ENCODE measurements at regions not wholly inside any gene's neighbourhood (a gene's known extent, or its start where the extent isn't known, plus 50 kb on each side); places are given as distances from the start of the nearest gene placed in this dataset.

DNA sequence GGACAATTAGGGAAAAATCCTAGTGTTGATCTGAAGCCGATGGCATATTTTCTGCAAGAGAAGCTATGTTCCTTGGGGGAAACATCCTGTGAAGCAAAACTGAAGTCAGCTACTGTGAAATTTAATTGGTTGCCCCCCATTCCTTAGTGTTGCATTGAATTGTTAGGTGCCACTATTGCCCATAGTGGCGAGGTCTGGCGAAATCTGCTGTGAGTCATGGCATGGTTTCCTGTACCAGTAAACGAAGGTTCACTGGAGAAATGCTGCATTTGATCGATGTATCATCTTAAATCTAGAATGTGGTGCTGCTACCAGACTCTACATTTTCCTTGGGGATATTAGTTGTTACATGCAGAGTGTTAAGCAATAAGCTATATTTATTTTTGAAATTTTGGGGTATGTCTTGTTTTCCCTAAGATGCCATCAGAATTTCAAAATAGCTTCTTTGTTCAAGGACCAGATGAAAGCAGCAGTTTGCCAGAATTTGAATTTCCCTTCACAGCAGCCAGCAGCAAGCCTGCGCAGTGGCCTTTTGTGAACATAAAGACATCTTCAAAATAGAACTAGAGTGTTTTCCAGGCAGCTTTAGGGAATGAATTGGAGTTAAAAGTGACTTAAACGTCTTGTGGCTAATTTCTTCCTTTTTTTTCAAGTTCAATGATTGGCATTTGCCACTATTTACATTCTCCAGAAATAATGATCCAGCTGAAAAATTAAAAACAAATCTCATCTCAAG is 348.6 kb upstream of the COBL start:
- peaks cover 0 to 6% (median 0%) of the 10 kb centered on the region in 3 donors for H3K9me3 Mint-ChIP-seq
- H3K4me1 Mint-ChIP-seq = no peaks in the 10 kb centered on the region
- ChIA-PET CTCF (no interaction called here), POLR2A (no interaction called here)
- no peaks in the 10 kb centered on the region for H3K27me3 ChIP-seq (replicated peaks in 1 of 2; ENCODE audit: control insufficient read depth in 2 of 2, extremely low read depth in 1 of 2, insufficient read depth in 2 of 2, low read length in 1 of 2)
- H3K27ac Mint-ChIP-seq = no peak overlapping the region
- WGBS (ENCODE audit: insufficient coverage) = 91% methylated on average over 3 of the region's 7 CpGs
- no peaks in the 10 kb centered on the region for H3K27me3 Mint-ChIP-seq
- no peaks in the 10 kb centered on the region for H3K36me3 Mint-ChIP-seq
- H3K9me3 ChIP-seq = no peaks in the 10 kb centered on the region
- no peak overlapping the region for H3K4me3 Mint-ChIP-seq
- ATAC-seq (replicated peaks in 1 of 4) (no peak), DNase-seq (no peak)
- no peak overlapping the region for H3K4me3 ChIP-seq (ENCODE audit: control insufficient read depth in 1 of 2, extremely low read depth in 1 of 2, low read length in 1 of 2)
- no peaks in the 10 kb centered on the region for H3K4me1 ChIP-seq (ENCODE audit: control insufficient read depth in 1 of 2, extremely low read depth in 1 of 2, insufficient read depth in 2 of 2, low read length in 2 of 2)
- no peak overlapping the region for H3K27ac ChIP-seq (ENCODE audit: low read length)
- no peaks in the 10 kb centered on the region for H3K36me3 ChIP-seq (ENCODE audit: control insufficient read depth in 2 of 2, extremely low read depth in 1 of 2, insufficient read depth in 1 of 2, low read length in 1 of 2)

DNA sequence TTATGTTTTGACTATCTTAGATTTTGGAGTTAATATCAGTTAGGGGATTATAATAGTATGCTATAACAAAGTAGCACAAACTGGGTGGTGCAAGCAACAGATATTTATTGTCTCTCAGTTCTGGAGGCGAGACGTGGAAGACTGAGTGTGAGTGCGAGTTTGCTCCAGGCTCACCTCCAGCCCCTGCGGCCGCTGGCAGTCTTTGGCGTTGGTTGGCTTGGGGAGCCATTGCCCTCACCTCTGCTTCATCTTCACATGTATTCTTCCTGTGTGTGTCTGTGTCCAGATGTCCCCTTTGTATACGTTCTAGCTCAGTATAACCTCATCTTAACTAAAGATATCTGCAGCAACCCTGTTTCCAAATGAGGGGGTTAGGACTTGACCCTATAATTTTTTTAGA is 343.9 kb upstream of the COBL start:
- Histone ChIP-seq H3K9me3 (no peaks in the 10 kb centered on the region), H3K27me3 (replicated peaks in 1 of 2; ENCODE audit: control insufficient read depth in 2 of 2, extremely low read depth in 1 of 2, insufficient read depth in 2 of 2, low read length in 1 of 2) (no peaks in the 10 kb centered on the region), H3K4me3 (ENCODE audit: control insufficient read depth in 1 of 2, extremely low read depth in 1 of 2, low read length in 1 of 2) (no peak overlapping the region), H3K36me3 (ENCODE audit: control insufficient read depth in 2 of 2, extremely low read depth in 1 of 2, insufficient read depth in 1 of 2, low read length in 1 of 2) (no peaks in the 10 kb centered on the region), H3K4me1 (ENCODE audit: control insufficient read depth in 1 of 2, extremely low read depth in 1 of 2, insufficient read depth in 2 of 2, low read length in 2 of 2) (no peaks in the 10 kb centered on the region), H3K27ac (ENCODE audit: low read length) (no peak overlapping the region)
- DNase-seq (no peak), ATAC-seq (replicated peaks in 1 of 4) (no peak)
- Mint-ChIP-seq H3K27ac (no peak overlapping the region), H3K9me3 (peaks cover 0 to 7% (median 0%) of the 10 kb centered on the region in 3 donors), H3K27me3 (no peaks in the 10 kb centered on the region), H3K36me3 (no peaks in the 10 kb centered on the region), H3K4me3 (no peak overlapping the region), H3K4me1 (no peaks in the 10 kb centered on the region)
- CTCF ChIA-PET = no interaction called here
- no CpG with 5 or more reads among the region's 7 CpGs for WGBS (ENCODE audit: insufficient coverage)
- POLR2A ChIA-PET = no interaction called here

DNA sequence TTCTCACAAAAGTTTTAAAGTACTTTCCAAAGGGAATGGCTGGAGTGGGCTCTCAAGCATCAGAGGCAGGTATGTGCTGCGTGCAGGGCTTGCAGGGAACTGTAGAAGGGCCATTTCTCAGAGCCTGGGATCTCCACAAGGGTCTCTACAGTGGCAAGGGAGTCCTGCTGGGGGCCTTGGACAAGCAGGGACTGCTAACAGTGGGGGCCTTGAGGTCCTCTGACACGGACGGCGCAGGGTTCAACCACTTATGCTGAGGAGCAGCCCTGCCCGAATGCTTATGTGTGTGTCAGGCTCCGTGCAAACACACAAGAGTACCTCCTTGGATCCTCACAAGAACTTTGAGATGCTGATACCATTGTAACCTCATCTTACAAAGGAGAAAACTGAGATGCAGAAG is 342.1 kb upstream of the COBL start:
- WGBS (ENCODE audit: insufficient coverage) = 50% methylated on average over 1 of the region's 6 CpGs
- POLR2A ChIA-PET = no interaction called here
- DNase-seq (no peak), ATAC-seq (replicated peaks in 1 of 4) (no peak)
- Mint-ChIP-seq H3K27me3 (no peaks in the 10 kb centered on the region), H3K27ac (no peak overlapping the region), H3K4me1 (no peaks in the 10 kb centered on the region), H3K9me3 (peaks cover 0 to 6% (median under 1%) of the 10 kb centered on the region in 3 donors), H3K4me3 (no peak overlapping the region), H3K36me3 (no peaks in the 10 kb centered on the region)
- no peak overlapping the region for H3K4me3 ChIP-seq (ENCODE audit: control insufficient read depth in 1 of 2, extremely low read depth in 1 of 2, low read length in 1 of 2)
- CTCF ChIA-PET = no interaction called here
- H3K27me3 ChIP-seq (replicated peaks in 1 of 2; ENCODE audit: control insufficient read depth in 2 of 2, extremely low read depth in 1 of 2, insufficient read depth in 2 of 2, low read length in 1 of 2) = no peaks in the 10 kb centered on the region
- H3K9me3 ChIP-seq = no peaks in the 10 kb centered on the region
- H3K27ac ChIP-seq (ENCODE audit: low read length) = no peak overlapping the region
- H3K36me3 ChIP-seq (ENCODE audit: control insufficient read depth in 2 of 2, extremely low read depth in 1 of 2, insufficient read depth in 1 of 2, low read length in 1 of 2) = no peaks in the 10 kb centered on the region
- no peaks in the 10 kb centered on the region for H3K4me1 ChIP-seq (ENCODE audit: control insufficient read depth in 1 of 2, extremely low read depth in 1 of 2, insufficient read depth in 2 of 2, low read length in 2 of 2)

DNA sequence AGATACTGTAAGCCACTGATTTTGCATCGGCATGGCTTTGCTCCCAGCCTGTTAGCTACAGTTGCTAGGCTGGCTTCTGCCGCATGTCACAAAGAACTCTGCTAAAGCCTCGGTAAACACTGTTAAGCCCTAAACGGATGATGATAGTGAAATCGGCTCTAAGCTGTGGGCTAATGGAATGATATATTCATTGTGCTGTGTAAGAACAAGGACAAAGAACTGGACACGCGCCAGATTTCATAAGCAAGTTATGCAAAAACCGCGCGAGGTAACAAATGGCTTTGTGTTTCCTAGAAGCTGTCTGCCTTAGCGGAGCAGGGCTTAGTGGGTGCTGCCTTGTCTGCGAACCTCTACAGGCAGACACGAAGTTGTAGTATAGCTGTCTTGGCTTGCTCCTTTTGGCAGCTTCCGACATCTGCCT is 331.3 kb upstream of the COBL start:
- DNase-seq = no peak
- 76% methylated on average over 14 of the region's 14 CpGs for WGBS (ENCODE audit: insufficient coverage)
- ATAC-seq (replicated peaks in 1 of 4) = no peak
- Histone ChIP-seq H3K4me3 (ENCODE audit: control insufficient read depth in 1 of 2, extremely low read depth in 1 of 2, low read length in 1 of 2) (no peak overlapping the region), H3K36me3 (ENCODE audit: control insufficient read depth in 2 of 2, extremely low read depth in 1 of 2, insufficient read depth in 1 of 2, low read length in 1 of 2) (no peaks in the 10 kb centered on the region), H3K27me3 (replicated peaks in 1 of 2; ENCODE audit: control insufficient read depth in 2 of 2, extremely low read depth in 1 of 2, insufficient read depth in 2 of 2, low read length in 1 of 2) (no peaks in the 10 kb centered on the region), H3K4me1 (ENCODE audit: control insufficient read depth in 1 of 2, extremely low read depth in 1 of 2, insufficient read depth in 2 of 2, low read length in 2 of 2) (no peaks in the 10 kb centered on the region), H3K27ac (ENCODE audit: low read length) (no peak overlapping the region), H3K9me3 (no peaks in the 10 kb centered on the region)
- no peak overlapping the region for H3K27ac Mint-ChIP-seq
- no peak overlapping the region for H3K4me3 Mint-ChIP-seq
- H3K36me3 Mint-ChIP-seq = no peaks in the 10 kb centered on the region
- ChIA-PET POLR2A (no interaction called here), CTCF (no interaction called here)
- no peaks in the 10 kb centered on the region for H3K4me1 Mint-ChIP-seq
- peaks cover 6 to 12% (median 8%) of the 10 kb centered on the region in 3 donors for H3K9me3 Mint-ChIP-seq
- no peaks in the 10 kb centered on the region for H3K27me3 Mint-ChIP-seq

DNA sequence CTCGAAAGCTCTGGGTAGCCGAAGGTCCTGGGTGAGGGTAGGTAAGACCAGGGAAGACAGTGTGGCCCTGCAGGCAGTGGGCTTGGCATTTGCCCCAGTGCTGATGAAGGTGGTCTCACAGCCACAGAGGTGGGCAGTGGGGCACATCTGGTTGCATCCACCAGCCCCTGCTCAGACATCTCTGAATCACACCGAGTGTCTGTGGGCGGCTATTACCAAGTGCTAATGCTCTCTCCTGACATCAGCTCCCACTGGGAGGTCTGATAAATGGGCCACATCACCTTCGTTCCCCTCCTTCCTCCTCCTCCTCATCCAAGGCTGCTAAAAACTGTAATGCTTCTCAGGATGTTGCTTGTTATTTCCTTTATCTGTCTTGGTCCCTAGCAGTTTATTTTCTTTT is 330.9 kb upstream of the COBL start:
- Histone ChIP-seq H3K9me3 (no peaks in the 10 kb centered on the region), H3K4me1 (ENCODE audit: control insufficient read depth in 1 of 2, extremely low read depth in 1 of 2, insufficient read depth in 2 of 2, low read length in 2 of 2) (no peaks in the 10 kb centered on the region), H3K27me3 (replicated peaks in 1 of 2; ENCODE audit: control insufficient read depth in 2 of 2, extremely low read depth in 1 of 2, insufficient read depth in 2 of 2, low read length in 1 of 2) (no peaks in the 10 kb centered on the region), H3K27ac (ENCODE audit: low read length) (no peak overlapping the region), H3K4me3 (ENCODE audit: control insufficient read depth in 1 of 2, extremely low read depth in 1 of 2, low read length in 1 of 2) (no peak overlapping the region), H3K36me3 (ENCODE audit: control insufficient read depth in 2 of 2, extremely low read depth in 1 of 2, insufficient read depth in 1 of 2, low read length in 1 of 2) (no peaks in the 10 kb centered on the region)
- Mint-ChIP-seq H3K4me3 (no peak overlapping the region), H3K9me3 (peaks cover 6 to 12% (median 8%) of the 10 kb centered on the region in 3 donors), H3K27ac (no peak overlapping the region), H3K4me1 (no peaks in the 10 kb centered on the region), H3K27me3 (no peaks in the 10 kb centered on the region), H3K36me3 (no peaks in the 10 kb centered on the region)
- ChIA-PET POLR2A (no interaction called here), CTCF (no interaction called here)
- ATAC-seq (replicated peaks in 1 of 4) (no peak), DNase-seq (no peak)
- WGBS (ENCODE audit: insufficient coverage) = 61% methylated on average over 5 of the region's 5 CpGs

DNA sequence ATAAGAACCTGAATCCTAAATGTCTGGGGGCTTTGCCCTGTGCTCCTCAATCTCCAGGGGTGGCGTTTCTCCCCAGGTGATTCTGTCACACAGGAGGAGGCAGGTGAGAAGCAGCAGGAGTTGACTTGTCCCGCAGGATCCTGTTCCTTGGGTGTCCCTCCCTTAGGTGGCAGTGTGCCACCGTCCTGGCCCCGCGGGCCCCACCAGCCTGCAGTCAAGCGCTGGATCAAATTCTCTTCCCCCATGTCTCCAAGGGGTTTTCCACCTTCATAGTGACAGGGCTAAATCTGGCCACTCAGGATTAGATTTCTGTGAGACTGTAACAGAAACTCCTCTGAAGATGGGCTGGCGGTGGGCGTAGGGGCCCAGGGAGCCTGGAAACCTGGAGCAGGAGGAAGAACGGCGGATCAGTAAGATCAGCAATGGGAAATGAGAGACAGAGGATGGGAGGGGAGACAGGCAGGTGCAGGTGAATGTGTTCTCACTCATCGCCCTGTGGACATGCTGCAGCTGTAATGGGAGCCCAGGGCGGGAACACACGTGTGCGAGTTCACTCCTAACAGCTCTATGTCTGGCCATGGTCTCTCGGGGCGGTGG is 329.2 kb upstream of the COBL start:
- Mint-ChIP-seq H3K4me1 (no peaks in the 10 kb centered on the region), H3K9me3 (peaks cover 6 to 11% (median 7%) of the 10 kb centered on the region in 3 donors), H3K4me3 (no peak overlapping the region), H3K27ac (no peak overlapping the region), H3K36me3 (no peaks in the 10 kb centered on the region), H3K27me3 (no peaks in the 10 kb centered on the region)
- WGBS (ENCODE audit: insufficient coverage) = 89% methylated on average over 9 of the region's 16 CpGs
- Histone ChIP-seq H3K9me3 (no peaks in the 10 kb centered on the region), H3K27me3 (replicated peaks in 1 of 2; ENCODE audit: control insufficient read depth in 2 of 2, extremely low read depth in 1 of 2, insufficient read depth in 2 of 2, low read length in 1 of 2) (no peaks in the 10 kb centered on the region), H3K27ac (ENCODE audit: low read length) (no peak overlapping the region), H3K36me3 (ENCODE audit: control insufficient read depth in 2 of 2, extremely low read depth in 1 of 2, insufficient read depth in 1 of 2, low read length in 1 of 2) (no peaks in the 10 kb centered on the region), H3K4me1 (ENCODE audit: control insufficient read depth in 1 of 2, extremely low read depth in 1 of 2, insufficient read depth in 2 of 2, low read length in 2 of 2) (no peaks in the 10 kb centered on the region), H3K4me3 (ENCODE audit: control insufficient read depth in 1 of 2, extremely low read depth in 1 of 2, low read length in 1 of 2) (no peak overlapping the region)
- ChIA-PET POLR2A (no interaction called here), CTCF (no interaction called here)
- ATAC-seq (replicated peaks in 1 of 4) (no peak), DNase-seq (no peak)
